ENCODE measurements at regions not wholly inside any gene's neighbourhood (a gene's known extent, or its start where the extent isn't known, plus 50 kb on each side); places are given as distances from the start of the nearest gene placed in this dataset.
"Not testable (repeated sequence)": the region's sequence is repeated elsewhere in the genome, so short reads cannot be mapped to it uniquely, and the experiment has no call there.

DNA sequence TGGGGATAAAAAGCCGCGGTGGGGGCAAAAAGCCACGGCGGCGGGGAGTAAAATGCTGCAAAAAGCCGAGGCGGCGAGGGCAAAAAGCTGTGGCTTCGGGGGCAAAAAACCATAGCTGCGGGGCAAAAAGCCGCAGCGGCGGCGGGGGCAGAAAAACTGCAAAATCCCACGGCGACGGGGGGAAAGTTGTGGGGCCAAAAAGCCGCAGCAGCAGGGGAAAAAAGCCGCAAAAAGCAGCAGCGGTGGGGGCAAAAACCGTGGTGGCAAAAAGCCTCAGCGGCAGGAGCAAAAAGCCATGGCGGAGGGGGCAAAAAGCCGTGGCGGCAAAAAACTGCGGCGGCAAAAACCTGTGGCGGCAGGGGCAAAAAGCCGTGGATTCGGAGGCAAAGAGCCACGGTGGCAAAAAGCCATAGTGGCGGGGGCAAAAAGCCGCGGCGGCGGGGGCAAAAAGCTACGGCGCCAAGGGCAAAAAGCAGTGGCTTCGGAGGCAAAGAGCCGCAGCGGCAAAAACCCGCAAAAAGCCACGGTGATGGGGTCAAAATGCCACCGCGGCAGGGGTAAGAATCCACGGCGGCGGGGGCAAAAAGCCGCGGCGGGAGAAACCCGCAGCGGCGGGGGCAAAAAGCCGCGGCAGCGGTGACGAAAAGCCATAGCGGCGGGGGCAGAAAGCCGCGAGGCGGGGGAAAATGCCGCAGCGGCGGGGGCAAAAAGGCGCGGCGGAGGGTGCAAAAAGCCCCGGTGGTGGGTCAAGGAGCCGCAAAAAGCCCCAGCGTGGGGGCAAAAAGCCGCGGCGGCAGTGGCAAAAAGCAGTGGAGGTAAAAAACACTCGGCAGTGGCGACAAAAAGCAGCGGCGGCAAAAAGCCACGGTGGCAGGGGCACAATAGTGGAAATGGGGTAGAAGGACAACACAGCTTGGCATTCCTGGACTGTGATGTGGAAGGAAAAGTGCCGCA is 192.8 kb downstream of the SHCBP1 start:
- peaks cover 3 to 42% (median 20%) of the 10 kb centered on the region in 9 donors for H3K27me3 ChIP-seq
- H3K4me3 ChIP-seq: peak overlapping the region in 2 of 12 donors; percentile 12 to 26
- H3K9me3 ChIP-seq: peaks cover 0 to 6% (median 0%) of the 10 kb centered on the region in 12 donors
- WGBS, 4 donors: 20 to 29% (median 26%) methylated on average over 81 of the region's 81 CpGs
- TF ChIP-seq, protein P1, sequence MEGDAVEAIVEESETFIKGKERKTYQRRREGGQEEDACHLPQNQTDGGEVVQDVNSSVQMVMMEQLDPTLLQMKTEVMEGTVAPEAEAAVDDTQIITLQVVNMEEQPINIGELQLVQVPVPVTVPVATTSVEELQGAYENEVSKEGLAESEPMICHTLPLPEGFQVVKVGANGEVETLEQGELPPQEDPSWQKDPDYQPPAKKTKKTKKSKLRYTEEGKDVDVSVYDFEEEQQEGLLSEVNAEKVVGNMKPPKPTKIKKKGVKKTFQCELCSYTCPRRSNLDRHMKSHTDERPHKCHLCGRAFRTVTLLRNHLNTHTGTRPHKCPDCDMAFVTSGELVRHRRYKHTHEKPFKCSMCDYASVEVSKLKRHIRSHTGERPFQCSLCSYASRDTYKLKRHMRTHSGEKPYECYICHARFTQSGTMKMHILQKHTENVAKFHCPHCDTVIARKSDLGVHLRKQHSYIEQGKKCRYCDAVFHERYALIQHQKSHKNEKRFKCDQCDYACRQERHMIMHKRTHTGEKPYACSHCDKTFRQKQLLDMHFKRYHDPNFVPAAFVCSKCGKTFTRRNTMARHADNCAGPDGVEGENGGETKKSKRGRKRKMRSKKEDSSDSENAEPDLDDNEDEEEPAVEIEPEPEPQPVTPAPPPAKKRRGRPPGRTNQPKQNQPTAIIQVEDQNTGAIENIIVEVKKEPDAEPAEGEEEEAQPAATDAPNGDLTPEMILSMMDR (IDR thresholded peaks at IDR 0.05): no peak
- no peak for TF ChIP-seq POLR2A (IDR thresholded peaks at IDR 0.05)
- H3K4me1 ChIP-seq: peaks cover 0 to 4% (median 0%) of the 10 kb centered on the region in 12 donors
- no peak for ATAC-seq
- peak in 1 of 5 donors; percentile 40 for DNase-seq
- intact Hi-C loops (cut with DNase I): no loop called here
- no peaks in the 10 kb centered on the region for H3K36me3 ChIP-seq
- no peak overlapping the region for H3K27ac ChIP-seq

DNA sequence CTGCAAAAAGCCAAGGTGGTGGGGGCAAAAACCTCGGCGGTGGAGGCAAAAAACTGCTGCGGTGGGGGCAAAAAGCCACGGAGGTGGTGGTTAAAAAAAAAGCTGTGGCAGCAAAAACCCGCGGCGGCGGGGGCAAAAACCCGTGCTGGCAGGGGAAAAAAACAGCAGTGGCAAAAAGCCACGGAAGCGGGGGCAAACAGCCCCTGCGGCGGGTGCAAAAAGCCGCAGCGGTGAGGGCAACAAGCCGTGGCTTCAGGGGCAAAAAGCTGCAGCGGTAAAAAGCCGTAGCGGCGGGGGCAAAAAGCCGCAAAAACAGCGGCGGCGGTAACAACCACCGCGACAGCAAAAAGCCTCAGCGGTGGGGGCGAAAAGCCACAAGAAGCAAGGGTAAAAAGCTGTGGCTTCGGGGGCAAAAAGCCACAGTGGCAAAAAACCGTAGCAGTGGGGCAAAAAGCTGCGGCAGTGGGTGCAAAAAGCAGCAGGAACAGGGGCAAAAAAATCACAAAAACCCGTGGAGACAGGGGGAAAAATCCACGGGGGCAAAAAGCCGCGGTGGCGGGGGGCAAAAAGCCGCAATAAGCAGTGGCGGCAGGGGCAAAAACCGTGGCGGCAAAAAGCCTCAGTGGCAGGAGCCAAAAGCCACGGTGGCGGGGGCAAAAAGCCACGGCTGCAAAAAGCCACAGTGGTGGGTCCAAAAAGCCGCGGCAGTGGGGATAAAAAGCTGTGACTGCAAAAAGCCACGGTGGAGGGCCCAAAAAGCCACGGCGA is 193.7 kb downstream of the SHCBP1 start:
- Histone ChIP-seq H3K27ac (no peak overlapping the region), H3K36me3 (no peaks in the 10 kb centered on the region), H3K9me3 (peaks cover 0 to 6% (median under 1%) of the 10 kb centered on the region in 12 donors), H3K27me3 (peaks cover 3 to 42% (median 20%) of the 10 kb centered on the region in 9 donors), H3K4me3 (no peak overlapping the region), H3K4me1 (peaks cover 0 to 4% (median 0%) of the 10 kb centered on the region in 12 donors)
- 34 to 42% (median 40%) methylated on average over 48 of the region's 48 CpGs for WGBS, 4 donors
- intact Hi-C loops (cut with DNase I): no loop called here
- ATAC-seq (no peak), DNase-seq (peak in 1 of 5 donors; percentile 28)
- TF ChIP-seq, protein P1 (IDR thresholded peaks at IDR 0.05): no peak
- no peak for TF ChIP-seq POLR2A (IDR thresholded peaks at IDR 0.05)

DNA sequence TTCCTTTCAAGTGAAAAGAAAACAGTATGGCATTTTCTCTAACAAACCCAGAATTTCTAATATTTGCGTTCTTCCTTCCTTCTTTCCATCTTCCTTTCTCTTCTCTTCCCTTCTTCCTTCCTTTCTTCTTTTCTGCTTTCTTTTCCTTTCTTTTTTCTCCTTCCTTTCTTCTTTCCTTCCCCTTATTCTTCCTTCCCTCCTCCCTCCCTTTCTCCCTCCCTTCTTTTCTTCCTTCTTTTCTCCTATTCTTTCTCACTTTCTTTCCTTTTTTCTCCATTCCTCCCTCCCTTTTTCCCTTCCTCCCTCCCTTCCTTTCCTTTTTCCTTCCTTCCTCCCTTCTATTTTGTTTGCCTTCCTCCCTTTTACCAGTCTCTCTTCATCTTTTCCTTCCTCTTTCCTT is 194.8 kb downstream of the SHCBP1 start:
- Histone ChIP-seq H3K27ac (no peak overlapping the region), H3K4me3 (no peak overlapping the region), H3K4me1 (peaks cover 0 to 4% (median 0%) of the 10 kb centered on the region in 12 donors), H3K36me3 (no peaks in the 10 kb centered on the region), H3K9me3 (peaks cover 0 to 17% (median 5%) of the 10 kb centered on the region in 12 donors), H3K27me3 (peaks cover 3 to 42% (median 20%) of the 10 kb centered on the region in 9 donors)
- TF ChIP-seq, protein P1 (IDR thresholded peaks at IDR 0.05): no peak
- TF ChIP-seq POLR2A (IDR thresholded peaks at IDR 0.05): no peak
- WGBS, 4 donors: 57 to 83% (median 68%) methylated on average over 1 of the region's 1 CpG
- DNase-seq: no peak
- no peak for ATAC-seq
- intact Hi-C loops (cut with DNase I): no loop called here

DNA sequence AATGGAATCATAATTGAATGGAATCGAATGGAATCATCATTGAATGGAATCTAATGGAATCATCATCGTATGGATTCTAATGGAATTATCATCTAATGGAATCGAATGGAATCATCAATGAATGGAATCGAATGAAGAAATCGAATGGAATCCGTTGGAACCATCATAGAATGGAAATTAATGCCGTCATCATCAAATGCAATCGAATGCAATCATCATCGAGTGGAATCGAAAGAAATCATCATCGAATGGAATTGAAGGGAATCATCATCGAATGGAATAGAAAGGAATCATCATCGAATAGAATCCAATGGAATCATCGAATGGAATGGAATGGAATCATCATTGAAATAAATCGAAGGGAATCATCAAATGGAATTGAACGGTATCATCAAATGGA is 217.2 kb downstream of the SHCBP1 start:
- 77 to 78% (median 77%) methylated on average over 16 of the region's 16 CpGs for WGBS, 4 donors
- intact Hi-C loops (cut with DNase I): no loop called here
- TF ChIP-seq POLR2A (IDR thresholded peaks at IDR 0.05): no peak
- TF ChIP-seq, protein P1 (IDR thresholded peaks at IDR 0.05): no peak
- H3K4me1 ChIP-seq: no peaks in the 10 kb centered on the region
- no peak overlapping the region for H3K4me3 ChIP-seq
- no peak for ATAC-seq
- H3K9me3 ChIP-seq: peaks cover 0 to 41% (median 22%) of the 10 kb centered on the region in 12 donors
- H3K36me3 ChIP-seq: no peaks in the 10 kb centered on the region
- no peaks in the 10 kb centered on the region for H3K27me3 ChIP-seq
- no peak for DNase-seq
- H3K27ac ChIP-seq: no peak overlapping the region

DNA sequence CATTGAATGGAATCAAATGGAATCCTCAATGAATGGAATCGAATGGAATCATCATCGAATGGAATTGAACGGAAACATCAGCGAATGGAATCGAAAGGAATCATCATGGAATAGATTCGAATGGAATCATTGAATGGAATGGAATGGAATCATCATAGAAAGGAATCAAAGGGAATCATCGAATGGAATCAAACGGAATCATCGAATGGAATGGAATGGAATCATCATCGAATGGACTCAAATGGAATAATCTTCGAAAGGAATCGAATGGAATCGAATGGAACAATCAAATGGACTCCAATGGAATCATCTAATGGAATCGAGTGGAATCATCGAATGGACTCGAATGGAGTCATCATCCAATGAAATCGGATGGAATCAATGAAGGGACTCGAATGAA is 222.6 kb downstream of the SHCBP1 start:
- ATAC-seq; H3K4me1 ChIP-seq; H3K27me3 ChIP-seq; H3K4me3 ChIP-seq; H3K27ac ChIP-seq; intact Hi-C loops (cut with DNase I); H3K36me3 ChIP-seq: not testable (repeated sequence)
- WGBS, 4 donors: 69 to 74% (median 72%) methylated on average over 16 to 18 of the region's 18 CpGs
- DNase-seq: peak in 1 of 5 donors; percentile 20
- peaks cover 0 to 18% (median 5%) of the 10 kb centered on the region in 12 donors for H3K9me3 ChIP-seq

DNA sequence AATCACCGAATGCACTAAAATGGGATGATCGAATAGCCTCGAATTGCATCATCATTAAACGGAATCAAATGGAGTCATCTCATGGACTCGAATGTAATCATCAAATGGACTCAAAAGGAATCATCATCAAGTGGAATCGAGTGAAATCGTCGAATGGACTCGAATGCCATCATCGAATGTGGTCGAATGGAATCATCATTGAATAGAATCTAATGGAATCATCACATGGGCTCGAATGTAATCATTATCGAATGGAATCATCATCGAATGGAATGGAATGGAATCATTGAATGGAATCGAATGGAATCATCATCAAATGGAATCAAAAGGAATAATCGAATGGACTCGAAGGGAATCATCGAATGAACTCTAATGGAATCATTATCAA is 224.3 kb downstream of the SHCBP1 start:
- intact Hi-C loops (cut with DNase I); H3K36me3 ChIP-seq; H3K27me3 ChIP-seq; H3K4me3 ChIP-seq; ATAC-seq; H3K4me1 ChIP-seq; DNase-seq; H3K27ac ChIP-seq: not testable (repeated sequence)
- peaks cover 0 to 18% (median 5%) of the 10 kb centered on the region in 12 donors for H3K9me3 ChIP-seq
- 61 to 65% (median 63%) methylated on average over 15 to 18 of the region's 18 CpGs for WGBS, 4 donors
